Body of pancreas (tissue), 4 donors: ENCODE measurements at regions not wholly inside any gene's neighbourhood (a gene's known extent, or its start where the extent isn't known, plus 50 kb on each side); places are given as distances from the start of the nearest gene placed in this dataset.

Source experiments
- CTCF ChIP-seq, 7 experiments: fragments of 450-650 bp in 4 of 7; fragments of 200-600 bp in 3 of 7; sonication (generic) in 3 of 7; IDR thresholded peaks; one replicate each; pipeline ENCODE4 v1.5.1; 2016 to 2019; ENCODE audit warnings: antibody characterized with exemption in 7 of 7
- POLR2A ChIP-seq, 3 donors: fragments of 450-650 bp; IDR thresholded peaks; one replicate each; pipeline ENCODE4 v1.6.1; 2016; ENCODE audit warnings: antibody characterized with exemption in 3 of 3, mild to moderate bottlenecking in 2 of 3

- TF ChIP-seq CTCF (IDR thresholded peaks at IDR 0.05) (no peak), POLR2A (IDR thresholded peaks at IDR 0.05) (no peak)
These were observed 97.0 kb upstream of the FAM20C start for GRCh38 chr7:95180-95862.
